Keratinocyte (primary cell): ENCODE measurements at regions not wholly inside any gene's neighbourhood (a gene's known extent, or its start where the extent isn't known, plus 50 kb on each side); places are given as distances from the start of the nearest gene placed in this dataset.

Experiments used
- DNase-seq: peaks from one replicate; pipeline ENCODE4 v3.0.0-alpha.2; 2011; ENCODE audit warnings: low read depth, missing footprints, low spot score
- FAIRE-seq: peaks from 2 replicates; lab custom pipeline; 2011; peaks lifted over from hg19 to GRCh38; lab: Jason Lieb, UNC
- H2AFZ ChIP-seq: 2 replicates; pipeline ENCODE4 v1.6.0; 2012; ENCODE audit warnings: low read length, control low read depth, inconsistent platforms; ENCODE audit not compliant: control insufficient read depth
- H3K27ac ChIP-seq: 2 replicates; pipeline ENCODE4 v1.5.1; 2011; ENCODE audit warnings: low read length; ENCODE audit not compliant: control insufficient read depth, insufficient read depth
- H3K27me3 ChIP-seq: 3 replicates; pipeline ENCODE4 v1.6.0; 2011; ENCODE audit warnings: low read length; ENCODE audit not compliant: control insufficient read depth, insufficient read depth; ENCODE audit errors: extremely low read depth
- H3K36me3 ChIP-seq, 2 experiments: 2 replicates in 1 of 2; 3 replicates in 1 of 2; pipeline ENCODE4 v1.5.1; 2011; ENCODE audit warnings: low read length in 2 of 2, mild to moderate bottlenecking in 1 of 2; ENCODE audit not compliant: control insufficient read depth in 2 of 2, insufficient read depth in 2 of 2; ENCODE audit errors: extremely low read depth in 1 of 2
- H3K4me1 ChIP-seq: 3 replicates; pipeline ENCODE4 v1.5.1; 2011; ENCODE audit warnings: low read length; ENCODE audit not compliant: control insufficient read depth, insufficient read depth; ENCODE audit errors: extremely low read depth
- H3K4me2 ChIP-seq: 3 replicates; pipeline ENCODE4 v1.6.0; 2011; ENCODE audit warnings: low read depth, low read length; ENCODE audit not compliant: control insufficient read depth, insufficient read depth; ENCODE audit errors: extremely low read depth
- H3K4me3 ChIP-seq, 3 experiments: fragments of 200-600 bp in 1 of 3; sonication (generic) in 1 of 3; 2 replicates in 2 of 3; 3 replicates in 1 of 3; pipeline ENCODE4 v1.5.1; 2011 to 2016; ENCODE audit warnings: low read length in 3 of 3, mild to moderate bottlenecking in 3 of 3, control low read depth in 2 of 3, inconsistent platforms in 1 of 3, low read depth in 1 of 3, mixed read lengths in 1 of 3, mixed run types in 1 of 3, moderate library complexity in 1 of 3; ENCODE audit not compliant: control insufficient read depth in 2 of 3, insufficient read depth in 2 of 3; ENCODE audit errors: extremely low read depth in 1 of 3
- H3K79me2 ChIP-seq: 2 replicates; pipeline ENCODE4 v1.6.0; 2012; ENCODE audit warnings: low read length; ENCODE audit not compliant: control insufficient read depth, insufficient read depth
- H3K9ac ChIP-seq: 3 replicates; pipeline ENCODE4 v1.6.0; 2011; ENCODE audit warnings: low read length; ENCODE audit not compliant: control insufficient read depth, insufficient read depth; ENCODE audit errors: extremely low read depth
- H3K9me1 ChIP-seq: 3 replicates; pipeline ENCODE4 v1.6.0; 2011; ENCODE audit warnings: low read length; ENCODE audit not compliant: control insufficient read depth, insufficient read depth; ENCODE audit errors: extremely low read depth
- H3K9me3 ChIP-seq: 2 replicates; pipeline ENCODE4 v1.5.1; 2012; ENCODE audit warnings: low read depth, low read length; ENCODE audit not compliant: control insufficient read depth
- H4K20me1 ChIP-seq: 3 replicates; pipeline ENCODE4 v1.6.0; 2011; ENCODE audit warnings: low read length; ENCODE audit not compliant: control insufficient read depth, insufficient read depth; ENCODE audit errors: extremely low read depth
- CTCF ChIP-seq, 3 experiments: IDR thresholded peaks in 1 of 3; conservative IDR thresholded peaks in 1 of 3; optimal IDR thresholded peaks in 1 of 3; 2 replicates in 2 of 3; 3 replicates in 1 of 3; pipeline versions ENCODE3 to v1.5.1; 2011; ENCODE audit warnings: low read length in 3 of 3, mild to moderate bottlenecking in 3 of 3, moderate library complexity in 2 of 3, control low read depth in 1 of 3, inconsistent platforms in 1 of 3; ENCODE audit not compliant: insufficient read depth in 2 of 3; ENCODE audit errors: extremely low read depth in 1 of 3
- EZH2 ChIP-seq: IDR thresholded peaks from one replicate; pipeline ENCODE4 v1.6.1; 2012; ENCODE audit warnings: inconsistent platforms, mild to moderate bottlenecking, low read length, moderate library complexity
- dilution Hi-C: fragments of 300-500 bp; cut with MboI; formaldehyde crosslinking; loops from one replicate; pipeline ENCODE4 v1.7.0; 2020; ENCODE audit warnings: low sequenced_read_pairs; ENCODE audit not compliant: extremely low pct_ligation_motif_present

- H3K79me2 ChIP-seq = no peaks in the 10 kb centered on the region
- no peaks in the 10 kb centered on the region for H3K36me3 ChIP-seq
- H3K4me2 ChIP-seq = no peak overlapping the region
- FAIRE-seq (no peak), DNase-seq (no peak)
- H3K4me1 ChIP-seq = no peaks in the 10 kb centered on the region
- dilution Hi-C loops = no loop called here
- H3K4me3 ChIP-seq = no peak overlapping the region
- no peaks in the 10 kb centered on the region for H4K20me1 ChIP-seq
- H3K9ac ChIP-seq = no peak overlapping the region
- H2AFZ ChIP-seq = no peak overlapping the region
- no peak overlapping the region for H3K27ac ChIP-seq
- no peaks in the 10 kb centered on the region for H3K9me3 ChIP-seq
- TF ChIP-seq CTCF (optimal IDR thresholded peaks at IDR 0.05 in 1 of 3, IDR thresholded peaks at IDR 0.05 in 1 of 3, conservative IDR thresholded peaks at IDR 0.05 in 1 of 3; ENCODE audit: extremely low read depth in 1 of 3, insufficient read depth in 2 of 3, low read length in 3 of 3) = no peak
- no peak for TF ChIP-seq EZH2
- H3K27me3 ChIP-seq = no peaks in the 10 kb centered on the region
- H3K9me1 ChIP-seq = no peaks in the 10 kb centered on the region
Observed at GRCh38 chr4:125836597-125837195, 521.9 kb downstream of the FAT4 start.

GRCh38 chr4:125837493-125838201 is 522.9 kb downstream of the FAT4 start:
- H3K27me3 ChIP-seq = no peaks in the 10 kb centered on the region
- no peak overlapping the region for H3K4me2 ChIP-seq
- H3K4me1 ChIP-seq = no peaks in the 10 kb centered on the region
- dilution Hi-C loops = no loop called here
- no peak overlapping the region for H3K4me3 ChIP-seq
- no peaks in the 10 kb centered on the region for H3K79me2 ChIP-seq
- DNase-seq (no peak), FAIRE-seq (no peak)
- no peak overlapping the region for H3K9ac ChIP-seq
- no peaks in the 10 kb centered on the region for H3K36me3 ChIP-seq
- no peaks in the 10 kb centered on the region for H4K20me1 ChIP-seq
- no peaks in the 10 kb centered on the region for H3K9me3 ChIP-seq
- H3K27ac ChIP-seq = no peak overlapping the region
- TF ChIP-seq EZH2 (no peak), CTCF (optimal IDR thresholded peaks at IDR 0.05 in 1 of 3, IDR thresholded peaks at IDR 0.05 in 1 of 3, conservative IDR thresholded peaks at IDR 0.05 in 1 of 3; ENCODE audit: extremely low read depth in 1 of 3, insufficient read depth in 2 of 3, low read length in 3 of 3) (no peak)
- H2AFZ ChIP-seq = no peak overlapping the region
- H3K9me1 ChIP-seq = no peaks in the 10 kb centered on the region
